CD4-positive, alpha-beta T cell treated with Interleukin-6 for 4 hours (primary cell): ENCODE measurements at regions not wholly inside any gene's neighbourhood (a gene's known extent, or its start where the extent isn't known, plus 50 kb on each side); places are given as distances from the start of the nearest gene placed in this dataset.
"Not testable (repeated sequence)": the region's sequence is repeated elsewhere in the genome, so short reads cannot be mapped to it uniquely, and the experiment has no call there.

Source experiments
- DNase-seq: peaks from one replicate; pipeline ENCODE4 v3.0.0-alpha.2; 2020; ENCODE audit warnings: mixed read lengths

DNA sequence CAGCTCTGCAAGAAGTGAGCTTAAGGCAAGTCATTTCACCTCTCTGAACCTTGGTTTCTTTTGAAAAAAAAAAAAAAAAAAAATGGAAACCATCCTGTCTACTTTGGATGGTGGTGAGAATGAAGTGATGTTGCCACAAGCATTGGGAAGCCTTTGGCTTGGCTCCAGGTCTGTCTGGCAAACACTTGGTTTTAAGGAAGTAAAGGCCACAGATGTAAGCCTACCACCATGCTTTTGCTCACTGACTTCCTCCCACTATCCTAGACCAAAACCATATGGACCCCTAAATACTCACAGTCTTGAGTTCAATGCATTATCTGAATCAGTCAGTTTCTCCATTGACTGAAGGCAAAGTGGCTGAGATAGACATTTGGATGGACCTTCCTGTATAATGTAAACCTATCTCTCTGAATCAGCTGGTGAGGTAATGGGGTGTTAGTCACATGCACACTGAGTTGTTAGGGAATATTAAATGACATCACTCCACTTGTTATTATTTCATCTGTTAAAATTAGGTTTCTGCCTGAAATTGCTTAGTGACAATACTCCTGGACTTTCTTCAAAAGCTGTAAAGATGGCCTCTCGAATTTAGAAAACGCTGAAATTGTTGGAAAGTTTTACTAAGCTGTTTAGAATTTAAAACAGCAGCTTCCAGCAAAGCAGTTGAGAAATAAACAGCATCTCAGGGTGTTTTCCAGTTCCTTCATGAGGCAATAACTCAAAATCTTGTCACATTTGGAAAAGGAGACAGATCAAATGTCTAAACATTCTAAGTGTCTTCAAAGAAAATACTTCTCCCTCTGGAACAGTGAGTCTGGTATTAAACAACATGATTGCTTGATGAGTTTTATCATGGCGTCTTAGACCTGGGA is 833.5 kb downstream of the DHX35 start:
- DNase-seq = no peak

DNA sequence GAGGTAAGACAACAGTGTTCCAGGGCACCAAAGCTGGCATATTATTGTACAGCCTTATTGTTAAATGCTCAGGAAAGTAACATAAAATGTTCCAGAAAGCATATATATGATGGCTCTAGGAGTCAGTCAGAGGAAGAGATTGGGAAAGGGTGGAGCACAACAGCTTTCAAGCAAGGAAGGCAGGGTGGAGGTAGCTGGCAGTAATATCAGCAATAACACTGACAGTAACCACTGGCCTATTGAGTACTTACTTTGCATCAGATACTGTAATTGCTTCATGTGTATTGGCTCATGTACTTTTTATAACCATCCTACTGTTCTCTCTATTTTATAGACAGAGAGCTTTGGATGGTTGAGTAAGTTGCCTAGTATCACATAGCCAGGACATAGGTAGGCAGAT is 830.2 kb downstream of the DHX35 start:
- no peak for DNase-seq

DNA sequence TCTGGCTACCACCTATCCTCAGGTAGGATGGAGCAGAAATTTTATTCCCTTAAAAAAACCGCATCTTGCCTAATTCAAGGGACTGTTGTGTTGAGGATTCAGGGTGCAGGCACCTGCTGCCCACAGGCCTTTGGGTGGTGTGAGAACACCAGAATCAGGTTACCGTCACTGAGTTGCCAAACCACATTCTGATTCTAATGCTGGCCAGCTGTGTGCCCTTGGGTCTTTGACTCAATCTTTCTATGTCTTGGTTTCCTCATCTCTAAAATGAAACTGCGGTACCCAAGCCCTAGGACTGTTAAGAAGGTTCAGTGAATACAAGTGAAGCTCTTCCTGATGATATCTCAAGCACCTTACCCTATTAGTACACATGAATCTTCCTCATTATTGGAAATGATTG is 827.3 kb downstream of the DHX35 start:
- no peak for DNase-seq

DNA sequence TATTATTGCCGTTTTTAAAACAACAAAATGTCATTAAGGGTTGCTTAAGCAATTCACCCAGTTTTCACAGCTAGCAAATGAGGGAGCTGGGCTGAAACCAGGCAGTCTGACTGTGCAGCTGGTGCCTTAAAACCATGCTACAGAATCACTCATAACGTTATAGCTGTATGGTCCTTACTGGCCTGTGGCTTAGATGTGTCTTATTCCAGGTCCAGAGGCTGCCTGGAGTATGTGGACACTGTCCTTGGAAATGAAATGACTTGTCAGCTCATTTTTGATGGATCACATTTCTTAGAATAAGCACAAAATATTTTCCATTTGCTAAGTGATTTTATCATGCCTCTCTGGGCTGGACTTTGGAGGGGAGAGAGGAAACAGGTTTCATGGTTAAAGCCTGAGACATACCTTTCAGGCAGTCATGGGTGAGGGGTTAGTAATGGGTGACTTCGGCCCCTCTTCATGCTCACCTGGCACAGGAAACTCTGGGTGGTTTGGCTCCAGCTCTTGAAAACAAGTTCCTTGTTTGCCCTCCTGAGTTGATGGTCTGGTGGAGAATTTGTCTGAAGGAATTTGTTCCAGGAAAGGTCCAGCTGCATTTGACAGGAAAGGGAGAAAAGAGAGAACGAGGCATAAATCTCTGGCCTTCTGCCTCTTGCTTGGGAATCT is 823.2 kb downstream of the DHX35 start:
- DNase-seq = no peak

DNA sequence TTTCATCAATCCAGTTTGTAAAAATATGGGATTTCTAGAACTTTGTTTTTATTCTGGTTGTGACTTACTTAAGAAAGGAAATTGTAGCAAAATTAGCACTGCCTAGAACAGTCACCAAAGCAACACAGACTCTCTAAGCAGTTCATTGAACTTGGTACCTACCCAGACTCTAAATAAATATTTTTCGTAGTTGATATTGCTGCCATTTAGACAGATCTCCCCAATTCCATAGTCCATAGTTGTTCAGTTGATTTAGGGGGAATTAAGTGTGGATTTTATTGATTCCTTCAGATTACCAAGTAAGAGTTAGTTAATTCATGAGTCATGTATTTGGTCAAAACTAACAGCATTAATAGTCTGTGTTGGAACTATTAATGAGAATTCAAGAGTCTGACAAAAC is 822.5 kb downstream of the DHX35 start:
- DNase-seq = no peak

DNA sequence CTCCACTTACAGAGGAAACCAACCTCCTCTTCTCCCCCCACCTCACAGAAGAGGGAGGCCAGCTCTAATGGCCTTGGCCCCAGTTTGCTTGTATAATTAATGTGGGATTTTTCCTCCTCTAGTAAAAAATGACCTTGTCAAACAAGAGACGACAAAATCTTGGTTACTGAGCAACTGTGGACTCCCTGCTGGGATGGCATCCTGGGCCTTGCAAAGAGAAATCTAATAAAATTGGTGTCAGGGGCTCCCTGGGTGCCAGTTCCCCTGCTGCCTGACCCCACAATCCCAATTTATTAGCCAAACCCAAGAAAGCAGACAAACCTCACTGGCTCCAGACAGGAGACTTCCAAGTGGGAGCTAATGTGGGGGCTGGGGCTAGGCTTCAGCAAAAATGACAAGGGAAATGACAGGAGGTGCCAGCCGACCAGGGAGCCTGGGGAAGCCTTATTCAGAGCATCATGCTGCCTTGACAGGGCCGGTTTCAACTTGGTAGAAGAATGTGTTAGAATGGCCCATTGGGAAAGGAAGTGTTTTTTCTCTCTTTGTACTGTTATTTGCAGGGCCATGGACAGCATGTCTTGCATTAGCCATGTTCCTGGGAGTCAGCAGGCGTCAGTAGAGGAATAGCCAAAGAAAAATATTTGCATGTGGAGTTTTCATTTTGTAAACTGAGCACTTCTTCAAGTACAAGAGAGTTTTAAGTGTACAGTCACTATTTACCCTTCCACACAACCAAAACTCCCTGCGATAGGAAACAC is 816.9 kb downstream of the DHX35 start:
- DNase-seq = no peak

DNA sequence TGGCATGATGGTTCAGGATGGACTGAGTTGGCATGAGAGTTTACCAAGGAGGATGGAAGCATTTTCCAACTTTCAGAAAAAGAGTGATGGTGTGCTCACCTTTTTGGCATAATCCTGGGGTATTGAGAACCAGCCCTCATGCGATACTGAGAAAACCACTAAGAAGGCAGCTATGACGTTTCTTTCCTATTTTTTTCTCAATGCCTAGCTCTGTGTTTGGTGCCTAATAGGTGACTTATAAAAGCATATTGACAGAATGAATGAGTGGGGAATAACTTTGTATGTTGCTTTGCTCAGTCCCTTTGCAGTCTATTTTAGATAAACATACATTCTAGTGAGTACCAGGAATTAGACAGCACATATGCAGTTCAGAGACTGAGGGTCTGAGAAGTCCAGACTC is 816.3 kb downstream of the DHX35 start:
- no peak for DNase-seq

DNA sequence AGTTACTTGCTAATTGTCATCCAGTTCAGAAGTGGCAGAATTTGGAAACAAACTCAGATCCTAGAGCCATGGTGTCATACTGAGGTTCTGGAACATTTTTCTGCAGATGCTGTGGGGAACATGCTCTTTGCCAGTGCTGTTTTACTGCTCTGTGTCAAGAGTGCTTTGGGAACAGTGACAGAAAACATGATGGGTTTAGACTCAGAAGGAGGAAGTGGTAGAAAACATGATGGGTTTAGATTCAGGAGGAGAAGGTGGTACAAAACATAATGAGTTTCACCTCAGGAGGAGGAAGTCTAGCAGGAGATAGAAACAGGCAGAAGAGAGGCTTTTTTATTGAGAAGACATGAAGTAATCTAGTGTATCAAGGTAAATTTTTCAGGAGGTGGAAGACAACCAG is 815.5 kb downstream of the DHX35 start:
- DNase-seq = no peak

DNA sequence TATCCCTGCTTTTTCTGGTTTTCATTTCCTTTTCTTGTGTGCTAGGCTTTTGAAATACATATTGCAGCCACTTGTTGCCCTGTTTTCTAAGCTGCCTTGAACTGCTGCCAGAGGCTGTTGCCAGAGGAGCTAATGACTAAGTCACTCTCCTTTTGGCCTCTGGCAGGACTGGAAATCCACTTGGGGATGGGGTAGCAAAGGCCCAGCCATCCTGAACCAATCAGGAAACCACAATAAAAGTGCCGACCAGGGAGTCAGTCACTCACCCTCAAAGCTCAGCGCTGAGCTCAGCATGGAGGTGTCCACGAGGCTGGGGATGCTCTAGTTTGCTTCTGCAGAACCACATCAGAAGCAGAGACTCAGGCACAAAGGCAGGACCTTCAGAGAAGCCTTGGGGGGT is 813.0 kb downstream of the DHX35 start:
- no peak for DNase-seq

DNA sequence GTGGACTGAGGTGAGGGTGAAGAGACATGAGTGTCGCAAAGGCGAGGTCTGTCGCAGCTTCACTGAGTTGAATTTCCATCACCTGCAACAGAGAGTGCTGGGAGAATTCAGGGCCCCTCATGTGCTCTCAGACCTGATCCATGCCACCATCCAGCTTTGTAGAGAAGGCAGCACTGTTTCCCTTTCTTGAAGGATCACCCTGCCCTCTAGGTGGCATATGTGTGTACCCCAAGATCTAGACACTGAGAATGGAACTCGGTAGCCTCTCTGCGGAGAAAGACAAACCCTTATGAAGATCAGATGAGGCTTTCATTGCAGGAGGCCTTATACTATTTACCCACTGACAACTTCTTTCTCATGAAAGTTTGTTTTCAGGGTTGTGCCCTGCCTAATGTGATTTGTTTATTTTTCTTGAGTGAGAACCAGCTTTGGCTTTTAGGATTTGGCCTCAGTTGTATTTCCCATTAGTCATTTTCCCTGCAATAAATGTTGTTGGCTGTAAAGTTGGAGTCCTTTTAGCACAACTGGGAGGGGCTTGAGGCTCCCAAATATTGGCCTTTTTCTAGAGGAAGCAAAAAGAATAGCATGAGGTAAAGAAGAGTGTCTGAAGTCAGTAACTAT is 811.3 kb downstream of the DHX35 start:
- DNase-seq = no peak

DNA sequence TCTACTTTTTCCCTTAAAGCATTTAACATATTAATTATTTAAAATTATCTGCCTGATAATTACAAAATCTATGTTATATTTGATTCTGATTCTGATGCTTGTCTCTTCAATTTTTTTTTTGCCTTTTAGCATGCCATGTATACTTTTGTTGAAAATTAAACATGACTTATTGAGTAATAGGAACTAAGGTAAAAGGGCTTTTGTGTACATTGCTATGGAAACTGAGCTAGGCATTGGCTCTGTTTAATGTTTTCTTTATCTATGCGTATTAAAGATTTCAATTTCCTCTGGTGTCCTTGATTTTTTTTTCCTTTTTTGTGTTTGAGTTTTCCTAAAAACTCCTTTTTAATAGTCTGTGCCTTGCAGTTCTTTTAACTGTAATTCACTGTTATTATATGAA is 805.2 kb downstream of the DHX35 start:
- no peak for DNase-seq

DNA sequence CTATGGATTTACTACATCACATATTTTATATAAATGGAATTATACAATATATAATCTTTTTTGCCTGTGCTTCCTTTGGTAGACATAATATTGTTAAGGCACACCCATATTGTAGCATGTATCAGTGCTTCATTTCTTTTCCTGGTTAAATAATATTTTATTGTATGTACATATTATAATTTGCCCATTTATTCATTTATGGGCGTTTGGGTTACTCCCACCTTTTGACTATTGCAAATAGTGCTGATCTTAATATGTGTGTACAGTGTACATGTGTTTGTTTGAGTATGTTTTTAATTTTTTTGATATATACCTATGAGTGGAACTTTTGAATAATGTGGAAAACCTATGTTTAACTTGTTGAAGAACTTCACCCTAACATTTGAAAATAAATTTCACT is 804.2 kb downstream of the DHX35 start:
- no peak for DNase-seq

DNA sequence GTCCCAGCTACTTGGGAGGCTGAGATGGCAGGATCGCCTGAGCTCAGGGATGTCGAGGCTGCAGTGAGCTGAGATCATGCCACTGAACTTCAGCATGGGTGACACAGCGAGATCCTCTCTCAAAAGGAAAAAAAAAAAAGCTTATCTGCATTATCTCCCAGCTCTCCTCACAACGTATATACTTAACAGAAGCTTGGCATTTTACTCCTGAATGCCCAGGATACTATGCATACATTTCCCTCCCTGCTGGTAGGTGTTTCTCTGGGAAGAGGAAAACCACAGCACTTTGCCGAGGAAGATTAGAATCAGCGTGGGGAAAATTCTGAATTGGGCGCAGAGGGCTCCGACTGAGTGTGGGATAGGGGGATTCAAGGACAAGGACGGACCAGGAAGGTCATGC is 800.6 kb downstream of the DHX35 start:
- no peak for DNase-seq

DNA sequence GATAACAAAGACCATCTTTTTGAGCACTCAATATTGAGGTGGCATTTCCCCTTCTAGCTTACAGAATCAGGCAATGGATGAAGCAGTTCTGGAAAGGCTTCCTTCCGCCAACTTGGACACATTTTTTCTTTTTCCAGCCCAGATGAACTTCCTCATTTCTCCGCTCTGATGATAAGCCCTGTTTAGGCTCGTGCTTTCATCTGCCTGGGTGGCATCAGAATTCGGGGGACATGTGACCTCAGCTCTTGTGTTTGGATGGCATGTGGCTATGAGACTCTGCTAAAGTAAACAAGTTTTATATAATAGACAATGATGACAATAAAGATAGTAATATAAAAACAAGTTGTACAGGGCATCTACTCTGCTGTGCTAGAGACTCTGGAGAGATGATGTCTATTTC is 796.7 kb downstream of the DHX35 start:
- DNase-seq = no peak

DNA sequence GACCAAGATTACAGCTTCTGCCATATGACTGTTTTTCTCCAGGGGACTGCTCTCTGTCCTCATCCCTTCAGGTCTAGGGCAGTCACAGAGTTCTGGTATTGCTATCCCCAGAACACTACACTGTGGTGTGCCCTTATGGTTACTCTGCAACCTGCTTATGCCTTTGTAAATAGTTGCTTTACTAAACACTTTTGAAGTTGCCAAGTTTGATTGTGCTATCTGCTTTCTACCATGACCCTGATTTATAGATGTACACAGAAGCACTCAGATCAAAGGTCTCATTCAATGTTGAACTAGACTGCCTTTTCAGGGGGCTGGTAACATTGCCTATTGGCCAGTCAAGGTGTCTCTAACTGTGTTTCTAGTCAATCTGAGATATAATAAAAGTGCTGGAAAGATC is 794.7 kb downstream of the DHX35 start:
- DNase-seq = no peak

DNA sequence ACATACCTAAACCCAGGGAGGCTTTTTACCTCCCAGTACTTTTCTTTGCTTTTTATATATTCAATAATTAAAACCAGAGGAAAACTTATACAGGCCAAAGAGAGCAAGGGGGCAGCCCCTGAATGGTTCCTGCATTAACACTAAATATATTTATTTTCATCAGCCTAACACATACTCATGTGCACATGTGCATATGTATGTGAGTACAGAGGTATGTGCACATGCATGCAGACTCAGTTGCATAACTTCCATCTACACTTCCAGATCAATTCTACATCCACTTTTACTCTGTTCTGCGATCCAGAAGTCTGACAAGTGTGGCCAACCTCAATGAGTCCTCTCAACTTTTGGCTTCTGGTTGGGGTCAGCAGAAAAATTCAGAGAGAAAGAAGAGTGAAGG is 794.2 kb downstream of the DHX35 start:
- DNase-seq = no peak

DNA sequence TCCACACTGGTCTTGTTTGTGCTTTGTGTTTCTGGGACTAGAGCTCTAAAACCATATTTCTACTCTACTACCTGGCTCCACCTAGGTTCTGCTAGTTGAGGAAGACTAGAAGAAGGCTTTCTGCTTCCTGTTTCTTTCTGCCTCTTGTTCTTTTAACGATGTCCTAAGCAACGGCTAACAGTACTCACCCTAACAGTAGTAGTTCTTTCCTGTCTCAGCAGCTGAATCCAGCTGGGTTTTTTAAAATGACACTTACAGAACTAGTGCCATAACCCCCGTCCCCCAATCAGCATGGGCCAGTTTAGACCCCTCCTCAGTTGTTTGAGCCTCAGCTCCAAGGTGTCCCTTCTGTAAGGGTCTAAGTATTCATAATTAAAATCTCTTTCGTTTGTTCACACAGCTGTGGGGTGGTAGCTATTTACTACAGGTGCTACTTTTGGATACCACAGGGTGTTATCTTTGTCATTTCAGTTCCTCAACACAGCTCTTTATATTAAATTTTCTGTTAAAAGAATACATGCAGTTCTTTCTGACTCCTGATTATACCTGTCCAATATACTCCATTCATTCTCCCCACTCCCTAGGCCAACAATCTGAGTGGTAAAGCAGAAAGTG is 790.2 kb downstream of the DHX35 start:
- no peak for DNase-seq

DNA sequence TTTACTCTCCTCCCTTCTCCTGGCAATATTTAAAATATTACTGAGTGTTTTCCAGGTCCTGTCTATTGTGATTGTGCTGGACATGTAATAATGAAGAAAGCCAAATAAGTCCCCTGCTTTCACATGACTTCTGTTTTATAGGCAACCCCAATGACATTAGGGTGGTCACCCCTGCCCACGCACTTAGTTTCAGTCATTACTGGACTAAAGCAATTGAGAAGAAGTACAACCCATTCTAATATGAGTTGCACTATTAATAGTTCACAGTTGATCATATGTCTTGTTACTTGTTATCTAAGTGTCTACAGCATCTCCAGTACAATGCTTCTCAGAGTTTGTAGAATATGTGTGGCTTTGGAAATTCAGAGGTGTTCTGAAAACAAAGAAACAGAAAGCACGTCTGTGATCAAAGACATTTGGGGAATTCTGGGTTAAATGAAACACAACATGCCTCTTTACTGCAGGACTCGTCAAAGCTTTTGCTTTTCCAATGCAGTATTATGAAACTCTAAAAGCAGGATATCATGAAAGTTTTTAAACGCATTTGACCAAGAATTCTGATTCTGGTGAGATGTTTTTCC is 789.5 kb downstream of the DHX35 start:
- DNase-seq = no peak

DNA sequence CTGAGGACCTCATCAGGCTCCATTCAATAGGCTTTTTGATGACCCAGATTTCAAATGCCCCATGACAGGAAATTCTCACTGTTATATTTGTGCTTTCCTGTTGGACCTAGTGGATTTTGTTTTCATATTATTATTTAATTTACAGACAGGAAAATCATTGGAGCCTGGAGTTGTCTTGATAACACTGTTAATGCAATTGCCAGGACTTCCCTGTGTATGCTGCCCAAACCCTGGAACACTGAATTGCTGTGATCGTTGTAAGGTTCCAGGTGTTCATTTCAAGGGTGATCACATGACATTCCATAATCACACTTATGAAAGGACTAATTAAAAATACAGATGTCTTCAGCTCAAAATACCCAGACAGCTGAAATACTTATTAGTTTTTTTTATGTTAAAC is 783.2 kb downstream of the DHX35 start:
- DNase-seq = no peak

DNA sequence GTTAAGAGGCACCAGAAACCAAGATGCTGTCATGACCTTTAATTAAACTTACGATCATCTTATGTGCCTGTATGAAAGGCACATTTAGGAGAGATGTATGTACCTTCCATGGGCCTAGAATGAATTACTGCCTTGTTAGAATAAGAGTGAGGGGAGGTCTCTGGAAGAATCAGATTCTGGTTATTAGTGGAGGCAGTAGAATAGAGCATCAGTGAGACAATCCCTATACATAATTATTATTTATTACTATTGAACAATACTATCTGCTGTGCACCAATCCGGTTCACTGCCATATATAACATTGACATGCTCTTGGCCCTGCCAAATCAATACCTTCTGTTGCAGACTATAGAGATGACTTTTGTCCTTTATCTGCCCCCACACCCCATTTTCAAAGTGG is 776.5 kb downstream of the DHX35 start:
- no peak for DNase-seq

DNA sequence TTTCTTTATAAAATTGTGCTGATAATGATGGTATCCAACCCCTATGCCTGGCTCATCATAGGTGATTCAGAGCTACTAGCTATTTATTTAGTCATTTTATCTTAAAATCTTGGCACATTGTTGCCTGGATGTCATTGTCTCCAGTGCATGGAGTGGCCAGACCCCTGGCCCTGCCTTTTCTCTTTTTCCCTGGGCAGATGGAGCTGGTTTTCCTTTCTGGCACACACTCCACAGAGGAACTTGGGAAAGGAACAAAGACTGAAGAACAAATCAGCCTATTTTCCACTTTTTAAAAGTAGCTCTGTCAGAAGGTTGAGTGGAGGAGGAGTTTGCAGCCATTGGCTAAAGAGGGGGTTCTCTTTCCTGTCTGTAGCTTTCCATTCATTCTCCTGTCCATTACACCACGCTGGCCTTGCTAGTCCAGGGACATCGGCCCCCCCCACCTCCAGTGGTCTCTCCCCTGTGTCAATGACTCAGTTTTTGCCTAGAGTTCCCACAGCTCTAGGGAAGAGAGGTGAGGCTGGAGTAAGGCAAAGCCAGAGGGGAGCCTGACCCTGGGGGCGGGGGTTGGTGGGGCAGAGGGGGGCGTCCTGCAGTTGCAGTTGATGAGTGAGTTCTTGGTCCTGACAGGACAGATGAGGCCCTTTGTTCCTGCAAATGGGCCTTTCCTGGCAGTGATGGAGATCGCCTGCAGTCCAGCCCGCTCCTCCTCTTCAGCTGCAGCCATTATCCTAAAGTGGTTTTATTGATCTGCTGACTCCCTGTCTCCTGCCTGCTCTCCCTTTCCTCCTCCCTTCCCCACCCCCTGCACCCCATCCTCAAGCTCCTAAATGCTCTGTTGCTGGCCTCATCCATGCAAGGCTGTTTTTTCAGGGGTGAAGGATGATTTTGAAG is 774.5 kb downstream of the DHX35 start:
- DNase-seq = no peak

DNA sequence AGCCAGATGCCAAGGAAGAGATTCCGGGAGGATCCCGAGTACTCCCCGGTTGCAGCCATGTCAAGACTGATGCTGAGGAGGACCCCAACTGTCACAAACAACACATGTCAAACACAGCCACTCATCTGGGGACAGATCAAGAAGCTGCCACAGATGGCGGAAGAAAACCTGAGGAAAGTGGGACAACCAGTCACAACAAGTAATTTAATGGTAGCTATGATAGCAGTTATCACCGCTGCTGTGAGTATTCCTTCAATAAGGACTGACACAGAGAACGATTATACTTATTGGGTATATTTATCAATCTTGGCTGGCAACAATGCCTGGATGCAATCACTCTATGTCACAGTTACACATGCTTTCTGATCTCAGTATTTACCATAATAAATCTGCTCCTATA is 763.4 kb downstream of the DHX35 start:
- DNase-seq = not testable (repeated sequence)
